NCI-H1092 treated with DMSO at 0.1 percent for 48 hours (cell line): ENCODE measurements at regions not wholly inside any gene's neighbourhood (a gene's known extent, or its start where the extent isn't known, plus 50 kb on each side); places are given as distances from the start of the nearest gene placed in this dataset.

Experiments
- DNase-seq: peaks from one replicate; lab custom pipeline; 2025; lab: John Stamatoyannopoulos, UW

GRCh38 chr1:115233598-115233997, 104.5 kb downstream of the NGF start:
- peak; percentile 10 for DNase-seq

GRCh38 chr1:115230281-115230680, 107.8 kb downstream of the NGF start:
- DNase-seq = no peak

DNA sequence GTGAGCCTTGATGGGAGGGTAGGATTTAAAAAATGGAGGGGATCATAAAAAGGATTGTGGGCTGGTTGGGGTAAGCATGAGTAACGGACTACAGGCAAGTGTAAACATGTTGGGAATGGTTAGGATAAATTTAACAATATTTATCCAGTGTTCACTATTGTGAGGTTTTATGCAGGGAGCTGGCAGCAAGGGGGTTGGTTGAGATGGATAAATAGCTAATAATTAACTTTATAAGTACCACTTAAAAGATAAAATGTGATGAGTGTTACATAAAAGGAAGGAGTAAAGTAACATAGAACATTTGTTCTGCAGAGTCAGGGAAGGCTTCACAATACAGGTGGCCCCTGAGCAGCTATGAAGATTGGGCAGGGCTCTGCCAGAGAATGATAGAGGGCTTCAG, 109.0 kb downstream of the NGF start:
- no peak for DNase-seq

DNA sequence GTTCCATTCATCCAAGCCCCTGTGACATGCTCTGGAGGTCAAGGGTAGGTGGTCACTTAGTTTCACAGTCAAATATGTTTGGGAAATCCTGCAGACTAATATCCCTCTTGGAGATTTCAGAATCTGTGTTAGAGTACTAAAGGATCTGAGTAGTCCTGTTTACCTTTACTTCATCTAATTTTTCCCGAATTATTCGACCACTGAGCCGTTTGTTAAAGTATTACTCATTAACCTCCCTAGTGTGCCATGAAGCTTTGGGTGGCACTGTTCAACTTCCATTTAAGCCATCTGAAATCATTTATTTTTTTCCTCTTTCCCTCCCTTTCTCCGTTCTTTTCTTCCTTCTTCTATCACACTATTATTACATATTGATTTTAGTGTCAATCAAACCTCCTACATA, 109.9 kb downstream of the NGF start:
- DNase-seq = no peak

GRCh38 chr1:115227346-115228082, 110.5 kb downstream of the NGF start:
- DNase-seq = no peak

GRCh38 chr1:115225993-115226685, 111.9 kb downstream of the NGF start:
- no peak for DNase-seq

DNA sequence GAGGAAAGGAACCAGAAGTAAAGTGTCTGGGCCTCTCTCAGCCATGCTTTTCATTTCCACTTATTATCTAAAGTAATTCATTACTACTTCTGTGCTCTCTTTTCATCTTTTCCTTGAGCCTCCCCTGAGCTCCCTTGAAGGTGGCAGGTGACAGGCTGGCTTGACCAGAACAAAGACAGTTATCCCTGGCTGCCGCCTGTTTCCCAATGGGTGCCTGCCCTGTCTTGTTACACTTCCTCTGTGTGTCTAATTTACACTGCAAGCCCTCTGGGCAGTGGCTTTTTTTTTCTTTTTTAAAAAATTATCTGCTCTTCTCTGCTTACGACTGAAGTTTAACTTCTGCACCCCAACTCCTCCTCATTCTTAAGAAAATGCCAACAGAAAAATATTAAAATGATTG, 113.4 kb downstream of the NGF start:
- no peak for DNase-seq

DNA sequence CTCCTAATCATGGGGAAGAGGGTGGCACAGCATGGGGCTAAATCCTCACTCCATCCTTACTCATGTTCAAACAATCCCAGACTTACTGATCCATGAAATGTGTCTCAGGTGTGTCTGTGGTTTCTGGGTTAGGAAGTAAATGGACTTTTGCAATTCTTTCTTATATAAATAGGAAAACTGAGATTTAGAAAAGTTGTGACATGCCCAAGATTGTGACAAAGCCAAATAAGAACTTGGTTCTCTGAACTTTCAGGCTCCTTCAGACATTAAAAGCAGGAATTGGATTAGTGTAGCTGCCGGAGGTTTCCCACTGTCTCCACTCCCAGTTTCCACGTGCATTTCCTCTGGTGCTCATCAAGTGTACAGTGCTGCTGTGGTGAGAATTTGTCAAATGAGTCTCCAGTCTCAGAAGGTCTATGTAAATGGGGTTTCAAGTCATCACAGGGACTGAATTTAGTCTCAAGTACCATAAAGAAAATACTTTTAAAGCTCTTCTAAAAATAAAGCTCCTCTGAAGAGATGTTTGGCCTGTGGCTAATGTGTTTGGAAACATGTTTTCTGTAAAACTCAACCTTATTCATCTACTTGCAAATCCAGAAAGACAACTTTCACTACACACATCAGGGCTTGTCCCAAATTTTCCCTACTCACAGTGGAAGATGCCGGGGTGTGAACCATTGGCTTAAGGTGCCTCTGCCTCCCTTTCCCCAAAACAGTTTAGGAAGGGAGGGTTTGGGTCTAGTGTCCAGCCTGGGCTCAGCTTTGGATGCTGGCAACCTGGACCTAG, 115.2 kb downstream of the NGF start:
- no peak for DNase-seq

- DNase-seq = no peak
These were observed 117.4 kb downstream of the NGF start for GRCh38 chr1:115220340-115221270.

- DNase-seq = no peak
These were observed 118.1 kb downstream of the NGF start for GRCh38 chr1:115219927-115220326.

- no peak for DNase-seq
These were observed 119.3 kb downstream of the NGF start for GRCh38 chr1:115218699-115219098.

GRCh38 chr1:115218034-115218405, 120.0 kb downstream of the NGF start:
- DNase-seq = no peak

GRCh38 chr1:115217150-115218033, 120.7 kb downstream of the NGF start:
- no peak for DNase-seq

- DNase-seq = no peak
These were observed 122.1 kb downstream of the NGF start for GRCh38 chr1:115215703-115216521.

DNA sequence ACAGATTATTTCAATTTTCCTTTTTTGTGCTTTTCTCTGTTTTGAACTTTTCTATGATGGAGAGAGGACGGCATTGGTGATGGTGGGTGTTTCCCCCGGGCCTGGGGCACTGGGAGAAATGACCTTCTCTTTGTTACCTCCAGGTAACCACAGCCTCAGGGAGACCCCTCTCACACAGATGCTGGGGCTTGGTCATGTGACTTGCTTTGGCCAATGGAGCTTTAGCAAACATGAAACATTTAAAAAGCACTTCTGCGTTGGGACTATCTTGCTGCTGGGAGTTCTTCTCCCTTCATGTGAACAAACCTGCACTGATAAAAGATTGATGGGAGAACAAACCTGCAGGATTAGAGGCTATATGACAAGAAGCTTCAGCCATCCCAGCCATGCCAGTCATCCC, 122.9 kb downstream of the NGF start:
- no peak for DNase-seq

DNA sequence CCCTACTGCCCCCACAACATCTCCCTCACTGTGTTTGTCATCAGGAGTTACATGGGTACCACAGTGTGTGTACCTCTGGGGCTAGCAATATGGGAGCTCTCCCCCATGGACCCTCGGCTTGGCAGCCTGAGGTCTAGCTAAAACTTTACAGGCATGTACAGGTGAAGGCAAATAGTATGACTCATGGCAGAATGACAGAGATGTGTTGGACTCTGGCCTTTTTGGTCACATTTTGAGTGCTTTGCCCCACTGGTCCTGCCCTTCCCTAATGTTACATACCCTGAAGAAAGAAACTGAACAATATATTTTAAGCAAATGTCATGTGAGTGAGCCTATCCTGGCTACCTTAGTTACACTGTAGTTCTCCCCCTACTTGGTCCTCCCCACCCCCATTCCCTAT, 124.0 kb downstream of the NGF start:
- no peak for DNase-seq

- no peak for DNase-seq
These were observed 123.8 kb upstream of the TSPAN2 start for GRCh38 chr1:115213130-115213529.

GRCh38 chr1:115211071-115211745, 121.9 kb upstream of the TSPAN2 start:
- peak; percentile 43 for DNase-seq

- DNase-seq = no peak
These were observed 121.0 kb upstream of the TSPAN2 start for GRCh38 chr1:115210302-115210711.
